Body of pancreas (tissue), 4 donors: ENCODE measurements at regions not wholly inside any gene's neighbourhood (a gene's known extent, or its start where the extent isn't known, plus 50 kb on each side); places are given as distances from the start of the nearest gene placed in this dataset.

Source experiments
- ATAC-seq: fragments of 150-250 bp; one replicate; pipeline ENCODE4 v1.9.1; 2016
- DNase-seq, 4 donors: peaks; one replicate each; pipeline ENCODE4 v3.0.0-alpha.2; 2019
- H3K27ac ChIP-seq, 4 donors: fragments of 200-600 bp; sonication (generic); 1 replicate in 3 of 4; 2 replicates in 1 of 4; pipeline versions ENCODE4 v1.5.1 to v1.6.1; 2016 to 2019; ENCODE audit warnings: mild to moderate bottlenecking in 1 of 4, mixed read lengths in 1 of 4, moderate library complexity in 1 of 4
- H3K27me3 ChIP-seq, 2 donors: fragments of 200-600 bp; sonication (generic); one replicate each; pipeline ENCODE4 v1.6.0; 2016; ENCODE audit warnings: mild to moderate bottlenecking in 1 of 2
- H3K36me3 ChIP-seq, 2 donors: fragments of 200-600 bp; sonication (generic); replicated peaks in 1 of 2; 2 replicates each; pipeline ENCODE4 v1.5.1; 2016; ENCODE audit warnings: low read depth in 2 of 2; ENCODE audit not compliant: insufficient read depth in 1 of 2
- H3K4me1 ChIP-seq: fragments of 200-600 bp; sonication (generic); one replicate; pipeline ENCODE4 v1.6.0; 2016
- H3K4me3 ChIP-seq, 2 donors: fragments of 200-600 bp; sonication (generic); 1 replicate in 1 of 2; 2 replicates in 1 of 2; pipeline ENCODE4 v1.5.1; 2016 to 2019
- H3K9me3 ChIP-seq, 3 donors: fragments of 200-600 bp; sonication (generic); 1 replicate in 2 of 3; 2 replicates in 1 of 3; pipeline ENCODE4 v1.5.1; 2016
- CTCF ChIP-seq, 7 experiments: fragments of 450-650 bp in 4 of 7; fragments of 200-600 bp in 3 of 7; sonication (generic) in 3 of 7; IDR thresholded peaks; one replicate each; pipeline ENCODE4 v1.5.1; 2016 to 2019; ENCODE audit warnings: antibody characterized with exemption in 7 of 7
- POLR2A ChIP-seq, 3 donors: fragments of 450-650 bp; IDR thresholded peaks; one replicate each; pipeline ENCODE4 v1.6.1; 2016; ENCODE audit warnings: antibody characterized with exemption in 3 of 3, mild to moderate bottlenecking in 2 of 3
- WGBS, 2 donors: methylation state at CpG; one replicate each; pipeline ENCODE4 v1.1.5; 2017; 5-methylcytosine and 5-hydroxymethylcytosine counted together
- intact Hi-C: fragments of 100-400 bp; cut with DNase I; formaldehyde crosslinking; loops from one replicate; pipeline ENCODE4 v1.15.1; 2023

- DNase-seq: no peak
- intact Hi-C loops: no loop called here
- no peak overlapping the region for H3K27ac ChIP-seq
- H3K27me3 ChIP-seq: no peaks in the 10 kb centered on the region
- no peaks in the 10 kb centered on the region for H3K9me3 ChIP-seq
- no peak for ATAC-seq
- H3K4me1 ChIP-seq: no peaks in the 10 kb centered on the region
- WGBS, 2 donors: 10 to 20% methylated on average over 2 of the region's 2 CpGs
- H3K36me3 ChIP-seq: no peaks in the 10 kb centered on the region
- H3K4me3 ChIP-seq: no peak overlapping the region
- TF ChIP-seq CTCF (IDR thresholded peaks at IDR 0.05): no peak
- TF ChIP-seq POLR2A (IDR thresholded peaks at IDR 0.05): no peak
Observed at GRCh38 chrX:75986976-75987375, 185.9 kb upstream of the PBDC1 start.

- TF ChIP-seq POLR2A (IDR thresholded peaks at IDR 0.05): no peak
- TF ChIP-seq CTCF (IDR thresholded peaks at IDR 0.05): no peak
- Histone ChIP-seq H3K4me1 (no peaks in the 10 kb centered on the region), H3K9me3 (no peaks in the 10 kb centered on the region), H3K27ac (no peak overlapping the region), H3K4me3 (no peak overlapping the region), H3K36me3 (no peaks in the 10 kb centered on the region), H3K27me3 (no peaks in the 10 kb centered on the region)
- DNase-seq (no peak), ATAC-seq (no peak)
- intact Hi-C loops: no loop called here
- WGBS, 2 donors: 51 to 80% methylated on average over 2 to 3 of the region's 3 CpGs
Observed at GRCh38 chrX:75989806-75990590, 182.9 kb upstream of the PBDC1 start.

GRCh38 chrX:75997692-75998091 is 175.2 kb upstream of the PBDC1 start:
- no peak for TF ChIP-seq POLR2A (IDR thresholded peaks at IDR 0.05)
- TF ChIP-seq CTCF (IDR thresholded peaks at IDR 0.05): no peak
- Histone ChIP-seq H3K4me1 (no peaks in the 10 kb centered on the region), H3K36me3 (no peaks in the 10 kb centered on the region), H3K4me3 (no peak overlapping the region), H3K9me3 (no peaks in the 10 kb centered on the region), H3K27me3 (no peaks in the 10 kb centered on the region), H3K27ac (no peak overlapping the region)
- 20 to 47% methylated on average over 1 to 3 of the region's 3 CpGs for WGBS, 2 donors
- intact Hi-C loops: no loop called here
- ATAC-seq: no peak
- no peak for DNase-seq

DNA sequence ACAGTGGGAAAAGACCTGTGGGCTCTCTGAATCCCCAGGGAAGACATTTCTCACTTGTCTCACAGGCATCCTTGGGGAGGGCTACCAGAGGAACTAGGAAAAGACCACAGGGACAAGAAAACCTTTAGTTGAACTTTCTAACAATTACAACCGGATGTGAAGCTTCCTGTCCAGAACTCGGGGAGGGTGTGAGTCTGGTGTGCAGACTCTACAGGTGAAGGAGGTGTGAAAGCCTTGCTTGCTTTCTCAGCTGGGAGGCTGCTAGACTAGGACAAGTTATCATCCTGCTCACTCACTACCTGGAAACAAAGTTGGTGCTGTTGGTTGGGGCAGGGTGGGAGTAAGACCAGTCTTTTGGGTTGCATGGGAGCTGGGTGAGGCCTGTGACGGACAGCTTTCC is 158.5 kb upstream of the PBDC1 start:
- DNase-seq: no peak
- Histone ChIP-seq H3K4me3 (no peak overlapping the region), H3K36me3 (no peaks in the 10 kb centered on the region), H3K9me3 (no peaks in the 10 kb centered on the region), H3K27ac (no peak overlapping the region), H3K4me1 (no peaks in the 10 kb centered on the region), H3K27me3 (no peaks in the 10 kb centered on the region)
- TF ChIP-seq CTCF (IDR thresholded peaks at IDR 0.05): no peak
- no peak for TF ChIP-seq POLR2A (IDR thresholded peaks at IDR 0.05)
- intact Hi-C loops: no loop called here
- no peak for ATAC-seq
- 55 to 59% methylated on average over 2 to 3 of the region's 3 CpGs for WGBS, 2 donors

GRCh38 chrX:76026292-76026691 is 146.6 kb upstream of the PBDC1 start:
- H3K27me3 ChIP-seq: no peaks in the 10 kb centered on the region
- no peaks in the 10 kb centered on the region for H3K9me3 ChIP-seq
- 68 to 100% methylated on average over 1 to 3 of the region's 7 CpGs for WGBS, 2 donors
- H3K36me3 ChIP-seq: no peaks in the 10 kb centered on the region
- no peak overlapping the region for H3K27ac ChIP-seq
- H3K4me1 ChIP-seq: no peaks in the 10 kb centered on the region
- DNase-seq: no peak
- no peak overlapping the region for H3K4me3 ChIP-seq
- ATAC-seq: no peak
- TF ChIP-seq CTCF (IDR thresholded peaks at IDR 0.05) (no peak), POLR2A (IDR thresholded peaks at IDR 0.05) (no peak)
- intact Hi-C loops: no loop called here
